HEK293T (cell line): ENCODE measurements at regions not wholly inside any gene's neighbourhood (a gene's known extent, or its start where the extent isn't known, plus 50 kb on each side); places are given as distances from the start of the nearest gene placed in this dataset.
"Not testable (repeated sequence)": the region's sequence is repeated elsewhere in the genome, so short reads cannot be mapped to it uniquely, and the experiment has no call there.

Source experiments
- CTCF ChIA-PET: fragments of 350-600 bp; formaldehyde crosslinking; extraction: SDS; loops from one replicate; lab custom pipeline; 2021; ENCODE audit warnings: antibody characterized with exemption, inconsistent platforms; lab: Yijun Ruan, JAX
- POLR2A ChIA-PET: fragments of 350-600 bp; formaldehyde crosslinking; extraction: SDS; loops from one replicate; lab custom pipeline; 2020; ENCODE audit warnings: antibody characterized with exemption, inconsistent platforms; lab: Yijun Ruan, JAX
- DNase-seq: peaks from one replicate; pipeline ENCODE4 v3.0.0; 2012; ENCODE audit warnings: mixed read lengths; ENCODE audit errors: extremely low spot score
- ARNT ChIP-seq: fragments of 450-650 bp; IDR thresholded peaks from 2 replicates; pipeline ENCODE4 v1.6.1; 2017; ENCODE audit warnings: mild to moderate bottlenecking
- BHLHE40 ChIP-seq: fragments of 450-650 bp; IDR thresholded peaks from 2 replicates; pipeline ENCODE4 v1.6.1; 2016; ENCODE audit warnings: mild to moderate bottlenecking, moderate library complexity, borderline replicate concordance
- CTBP1 ChIP-seq: fragments of 450-650 bp; IDR thresholded peaks from 2 replicates; pipeline ENCODE4 v1.6.1; 2016; ENCODE audit warnings: borderline replicate concordance
- ELF4 ChIP-seq: fragments of 450-650 bp; IDR thresholded peaks from 2 replicates; pipeline ENCODE4 v1.6.1; 2017; ENCODE audit warnings: antibody characterized with exemption
- FOXA1 ChIP-seq: fragments of 450-650 bp; IDR thresholded peaks from 2 replicates; pipeline ENCODE4 v1.6.1; 2016; ENCODE audit warnings: mild to moderate bottlenecking
- FOXK2 ChIP-seq: fragments of 450-650 bp; IDR thresholded peaks from 2 replicates; pipeline ENCODE4 v1.6.1; 2016; ENCODE audit warnings: mild to moderate bottlenecking
- FOXM1 ChIP-seq: fragments of 450-650 bp; IDR thresholded peaks from 2 replicates; pipeline ENCODE4 v1.6.1; 2017; ENCODE audit warnings: mild to moderate bottlenecking, borderline replicate concordance
- HDGF ChIP-seq: fragments of 450-650 bp; IDR thresholded peaks from 2 replicates; pipeline ENCODE4 v1.6.1; 2017; ENCODE audit warnings: antibody characterized with exemption, borderline replicate concordance
- L3MBTL2 ChIP-seq: fragments of 450-650 bp; conservative IDR thresholded peaks from 2 replicates; pipeline ENCODE4 v1.6.1; 2016; ENCODE audit warnings: mild to moderate bottlenecking
- LEF1 ChIP-seq: fragments of 450-650 bp; IDR thresholded peaks from 2 replicates; pipeline ENCODE4 v1.6.1; 2017; ENCODE audit warnings: mild to moderate bottlenecking, borderline replicate concordance
- NFRKB ChIP-seq: fragments of 450-650 bp; IDR thresholded peaks from 2 replicates; pipeline ENCODE4 v1.6.1; 2016; ENCODE audit warnings: mild to moderate bottlenecking, moderate library complexity
- PKNOX1 ChIP-seq: fragments of 450-650 bp; IDR thresholded peaks from 2 replicates; pipeline ENCODE4 v1.6.1; 2016
- SP1 ChIP-seq: fragments of 450-650 bp; IDR thresholded peaks from 2 replicates; pipeline ENCODE4 v1.6.1; 2017
- SUZ12 ChIP-seq: fragments of 450-650 bp; IDR thresholded peaks from 2 replicates; pipeline ENCODE4 v1.6.1; 2016; ENCODE audit warnings: mild to moderate bottlenecking
- TARDBP ChIP-seq: fragments of 450-650 bp; IDR thresholded peaks from 2 replicates; pipeline ENCODE4 v1.6.1; 2016
- ZNF384 ChIP-seq: fragments of 450-650 bp; IDR thresholded peaks from 2 replicates; pipeline ENCODE4 v1.6.1; 2016

- POLR2A ChIA-PET, result no interaction called here
- DNase-seq, result no peak
- CTCF ChIA-PET, result interaction anchor here (1.3 kb wide), 1 partner anchor 11 kb away, joined by 6 read pairs; no protein-coding TSS in a partner anchor
- no peak for TF ChIP-seq CTBP1
- TF ChIP-seq ELF4, result no peak
- TF ChIP-seq BHLHE40, result no peak
- no peak for TF ChIP-seq LEF1
- TF ChIP-seq ZNF384, result no peak
- no peak for TF ChIP-seq HDGF
- no peak for TF ChIP-seq FOXA1
- TF ChIP-seq L3MBTL2, result no peak
- no peak for TF ChIP-seq TARDBP
- no peak for TF ChIP-seq ARNT
- TF ChIP-seq NFRKB, result no peak
- TF ChIP-seq SUZ12, result no peak
- TF ChIP-seq PKNOX1, result no peak
- TF ChIP-seq FOXK2, result no peak
- TF ChIP-seq FOXM1, result no peak
- TF ChIP-seq SP1, result no peak
Observed at GRCh38 chr3:107916171-107916570, 174.7 kb downstream of the CD47 start.

DNA sequence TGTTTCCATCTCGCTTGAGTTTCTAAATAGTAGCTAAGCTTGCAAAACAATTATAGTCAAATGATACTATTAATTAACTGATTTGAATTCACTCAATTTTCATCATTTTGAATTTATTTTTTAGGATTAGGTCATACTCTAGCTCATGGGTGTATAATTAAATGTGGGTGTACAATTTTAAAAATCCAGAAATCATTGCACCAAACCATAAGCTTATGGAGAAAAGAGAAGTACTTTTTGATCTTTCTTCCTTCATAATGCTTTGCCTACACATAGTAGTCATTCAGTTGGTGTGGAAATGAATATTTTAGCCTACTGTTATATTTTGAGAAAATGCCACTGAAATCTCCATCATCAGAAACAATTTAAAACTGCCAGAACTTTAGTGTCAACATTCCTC is 175.1 kb downstream of the CD47 start:
- TF ChIP-seq SP1 (no peak), CTBP1 (no peak), ELF4 (no peak), HDGF (no peak), ZNF384 (no peak), NFRKB (no peak), SUZ12 (no peak), LEF1 (no peak), ARNT (no peak), L3MBTL2 (no peak), TARDBP (no peak), FOXM1 (no peak), FOXA1 (no peak), BHLHE40 (no peak), PKNOX1 (no peak), FOXK2 (no peak)

DNA sequence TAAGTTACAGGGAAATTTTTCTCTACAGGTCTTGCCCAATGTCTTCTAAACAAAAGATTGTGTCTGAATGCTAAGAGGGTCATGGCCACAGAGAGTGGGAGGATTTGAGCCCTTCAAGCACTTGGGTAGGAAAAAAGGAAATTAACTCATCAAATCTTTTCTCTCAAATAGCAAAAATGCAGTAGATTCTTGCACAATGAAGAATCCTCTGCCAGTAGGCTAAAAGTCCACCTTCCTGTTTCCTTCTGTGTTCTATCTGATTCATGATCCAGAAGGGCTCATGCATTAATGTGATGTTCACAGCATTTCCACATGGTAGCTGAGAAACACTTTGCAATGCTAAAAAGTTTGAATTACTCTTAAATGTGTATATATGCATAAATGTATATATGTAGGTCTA is 177.1 kb downstream of the CD47 start:
- no peak for DNase-seq
- TF ChIP-seq CTBP1, result no peak
- TF ChIP-seq FOXA1, result no peak
- TF ChIP-seq SUZ12, result no peak
- no peak for TF ChIP-seq NFRKB
- TF ChIP-seq ELF4, result no peak
- TF ChIP-seq L3MBTL2, result no peak
- no peak for TF ChIP-seq PKNOX1
- no peak for TF ChIP-seq SP1
- TF ChIP-seq BHLHE40, result no peak
- ChIA-PET CTCF (no interaction called here), POLR2A (no interaction called here)

More for the DNA sequence above, 175.1 kb downstream of the CD47 start:
- CTCF ChIA-PET, result interaction anchor here (1.3 kb wide), 1 partner anchor 12 kb away, joined by 6 read pairs; no protein-coding TSS in a partner anchor
- no peak for DNase-seq
- POLR2A ChIA-PET, result no interaction called here

DNA sequence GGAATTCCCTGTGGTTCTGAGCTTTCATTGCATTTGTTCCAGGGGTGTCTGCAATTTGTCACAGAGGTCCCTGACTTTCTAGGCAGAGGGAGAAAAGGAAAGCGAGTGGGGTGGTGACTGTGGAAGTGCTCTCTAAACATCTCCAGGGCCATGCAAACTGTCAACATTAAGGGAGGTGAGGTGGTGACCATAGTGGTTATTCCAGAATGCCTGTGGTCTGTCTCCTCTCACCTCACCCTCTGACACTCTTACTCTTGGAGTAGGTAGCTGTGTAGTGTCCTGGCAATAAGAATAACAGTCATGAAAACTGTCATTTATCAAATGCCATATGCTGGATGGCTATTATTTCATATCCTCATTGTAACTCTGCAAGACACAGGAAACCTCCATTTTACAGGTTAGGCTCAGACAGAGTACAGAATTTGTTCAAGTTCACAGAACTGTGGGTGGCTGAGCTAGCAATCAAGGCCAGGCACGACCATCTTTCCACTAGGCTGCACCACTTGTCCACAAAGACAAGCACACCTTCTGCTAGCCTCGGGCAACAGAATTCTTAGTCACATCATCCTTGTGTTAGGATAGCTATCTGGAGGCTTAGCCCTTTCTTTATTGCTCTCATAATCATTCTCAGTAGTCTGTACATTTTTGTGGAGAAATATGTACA is 179.4 kb downstream of the CD47 start:
- TF ChIP-seq FOXK2 (no peak), FOXM1 (no peak), ZNF384 (no peak), ELF4 (no peak), NFRKB (no peak), FOXA1 (no peak), SP1 (no peak), PKNOX1 (no peak), BHLHE40 (no peak), HDGF (no peak), SUZ12 (no peak), LEF1 (no peak)
- ChIA-PET CTCF (no interaction called here), POLR2A (no interaction called here)
- no peak for DNase-seq

DNA sequence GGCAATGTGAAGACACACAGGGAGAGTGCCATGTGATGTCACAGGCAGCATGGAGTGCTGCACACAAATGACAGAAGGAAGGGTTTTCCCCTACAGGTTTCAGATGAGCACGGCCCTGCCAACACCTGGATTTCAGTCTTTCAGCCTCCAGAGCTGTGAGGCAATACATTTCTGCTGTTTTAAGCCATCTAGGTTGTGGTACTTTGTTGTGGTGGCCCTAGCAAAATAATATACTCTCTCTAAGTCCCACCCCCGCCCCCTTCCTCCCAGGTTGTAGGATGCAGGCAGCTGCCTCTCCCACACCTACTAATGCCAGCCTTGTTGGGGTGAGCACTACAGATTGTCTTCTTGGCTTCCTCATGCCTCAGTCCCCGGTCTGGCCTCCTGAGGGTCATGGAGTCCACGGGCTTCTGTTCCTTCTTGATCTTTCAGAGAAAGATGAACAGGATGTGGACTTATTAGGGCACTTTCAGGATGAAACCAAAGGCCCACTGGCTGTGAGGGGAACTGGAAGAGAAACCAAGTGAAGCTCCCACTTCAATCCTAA is 180.0 kb downstream of the CD47 start:
- no peak for TF ChIP-seq PKNOX1
- no peak for TF ChIP-seq ARNT
- TF ChIP-seq SUZ12, result no peak
- no peak for TF ChIP-seq L3MBTL2
- no peak for TF ChIP-seq BHLHE40
- no peak for TF ChIP-seq HDGF
- TF ChIP-seq CTBP1, result no peak
- no peak for TF ChIP-seq ELF4
- no peak for TF ChIP-seq FOXK2
- ChIA-PET CTCF (no interaction called here), POLR2A (no interaction called here)
- DNase-seq, result no peak

- POLR2A ChIA-PET, DNase-seq: not testable (repeated sequence)
- CTCF ChIA-PET, result interaction anchor here (0.9 kb wide), 1 partner anchor 18 kb away, joined by 3 read pairs; no protein-coding TSS in a partner anchor
Observed at GRCh38 chr3:107909583-107909982, 181.2 kb downstream of the CD47 start.
